ENCODE measurements at regions not wholly inside any gene's neighbourhood (a gene's known extent, or its start where the extent isn't known, plus 50 kb on each side); places are given as distances from the start of the nearest gene placed in this dataset.

DNA sequence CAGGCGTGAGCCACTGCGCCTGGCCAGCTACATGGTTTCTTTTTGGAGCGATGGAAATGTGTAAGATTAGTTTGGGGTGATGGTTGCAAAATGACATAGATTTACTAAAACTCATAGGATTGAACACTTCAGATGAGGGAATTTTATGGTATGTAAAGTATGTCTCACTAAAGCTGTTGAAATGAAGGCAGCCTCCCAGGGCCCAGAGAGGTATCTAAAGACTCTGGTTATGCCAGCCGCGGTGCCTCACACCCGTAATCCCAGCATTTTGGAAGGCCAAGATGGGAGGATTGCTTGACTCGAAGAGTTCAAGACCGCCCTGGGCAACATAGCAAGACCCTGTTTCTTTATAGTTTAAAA is 254.9 kb downstream of the PARN start:
- TF ChIP-seq, protein P1, sequence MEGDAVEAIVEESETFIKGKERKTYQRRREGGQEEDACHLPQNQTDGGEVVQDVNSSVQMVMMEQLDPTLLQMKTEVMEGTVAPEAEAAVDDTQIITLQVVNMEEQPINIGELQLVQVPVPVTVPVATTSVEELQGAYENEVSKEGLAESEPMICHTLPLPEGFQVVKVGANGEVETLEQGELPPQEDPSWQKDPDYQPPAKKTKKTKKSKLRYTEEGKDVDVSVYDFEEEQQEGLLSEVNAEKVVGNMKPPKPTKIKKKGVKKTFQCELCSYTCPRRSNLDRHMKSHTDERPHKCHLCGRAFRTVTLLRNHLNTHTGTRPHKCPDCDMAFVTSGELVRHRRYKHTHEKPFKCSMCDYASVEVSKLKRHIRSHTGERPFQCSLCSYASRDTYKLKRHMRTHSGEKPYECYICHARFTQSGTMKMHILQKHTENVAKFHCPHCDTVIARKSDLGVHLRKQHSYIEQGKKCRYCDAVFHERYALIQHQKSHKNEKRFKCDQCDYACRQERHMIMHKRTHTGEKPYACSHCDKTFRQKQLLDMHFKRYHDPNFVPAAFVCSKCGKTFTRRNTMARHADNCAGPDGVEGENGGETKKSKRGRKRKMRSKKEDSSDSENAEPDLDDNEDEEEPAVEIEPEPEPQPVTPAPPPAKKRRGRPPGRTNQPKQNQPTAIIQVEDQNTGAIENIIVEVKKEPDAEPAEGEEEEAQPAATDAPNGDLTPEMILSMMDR (IDR thresholded peaks at IDR 0.05), result no peak
- TF ChIP-seq POLR2A (IDR thresholded peaks at IDR 0.05), result no peak

Data from prostate gland (tissue), 2 donors.